Transverse colon (tissue), 4 donors: ENCODE measurements at regions not wholly inside any gene's neighbourhood (a gene's known extent, or its start where the extent isn't known, plus 50 kb on each side); places are given as distances from the start of the nearest gene placed in this dataset.
"Not testable (repeated sequence)": the region's sequence is repeated elsewhere in the genome, so short reads cannot be mapped to it uniquely, and the experiment has no call there.

ENCODE experiments used
- DNase-seq: peaks from one replicate; pipeline ENCODE4 v3.0.0-alpha.2; 2019
- H3K27ac ChIP-seq, 4 donors: fragments of 200-600 bp; sonication (generic); 2 replicates each; pipeline ENCODE4 v1.5.1; 2016 to 2018; ENCODE audit warnings: inconsistent platforms in 4 of 4
- H3K27me3 ChIP-seq: fragments of 200-600 bp; sonication (generic); 2 replicates; pipeline ENCODE4 v1.5.1; 2017; ENCODE audit warnings: inconsistent platforms
- H3K36me3 ChIP-seq, 4 donors: fragments of 200-600 bp; sonication (generic); 2 replicates each; pipeline ENCODE4 v1.5.1; 2017 to 2019; ENCODE audit warnings: inconsistent platforms in 4 of 4
- H3K4me1 ChIP-seq, 4 donors: fragments of 200-600 bp; sonication (generic); 2 replicates each; pipeline ENCODE4 v1.5.1; 2017 to 2020; ENCODE audit warnings: inconsistent platforms in 4 of 4
- H3K4me3 ChIP-seq, 4 donors: fragments of 200-600 bp; sonication (generic); 1 replicate in 1 of 4; 2 replicates in 3 of 4; pipeline versions ENCODE4 v1.5.1 to v1.6.1; 2017 to 2019; ENCODE audit warnings: inconsistent platforms in 4 of 4
- H3K9me3 ChIP-seq, 2 donors: fragments of 200-600 bp; sonication (generic); 2 replicates each; pipeline ENCODE4 v1.5.1; 2017 to 2019; ENCODE audit warnings: inconsistent platforms in 2 of 2
- EP300 ChIP-seq: sonication (generic); formaldehyde crosslinking; IDR thresholded peaks from one replicate; pipeline ENCODE4 v1.6.1; 2017; ENCODE audit warnings: antibody characterized with exemption, low read depth
- POLR2A ChIP-seq: fragments of 450-650 bp; IDR thresholded peaks from one replicate; pipeline ENCODE4 v1.6.1; 2016; ENCODE audit warnings: antibody characterized with exemption, mild to moderate bottlenecking, moderate library complexity
- POLR2AphosphoS5 ChIP-seq, 3 donors: sonication (generic); formaldehyde crosslinking; IDR thresholded peaks; one replicate each; pipeline ENCODE4 v1.6.1; 2016; ENCODE audit warnings: antibody characterized with exemption in 3 of 3
- WGBS, 2 donors: methylation state at CpG; one replicate each; pipeline ENCODE4 v1.1.5; 2018; ENCODE audit warnings: low coverage in 1 of 2; 5-methylcytosine and 5-hydroxymethylcytosine counted together
- in situ Hi-C, 4 donors: fragments of 200-750 bp; cut with MboI; loops; one replicate each; pipeline versions ENCODE4 v1.15.0 to v1.15.1; 2017; ENCODE audit warnings: low sequenced_read_pairs in 3 of 4, low pct_ligation_motif_present in 1 of 4, low pct_unique_long_range_greater_than_20kb in 1 of 4
- intact Hi-C: fragments of 100-400 bp; cut with DNase I; formaldehyde crosslinking; loops from one replicate; pipeline ENCODE4 v1.15.1; 2023; ENCODE audit warnings: low total_unique reads
- TF ChIP-seq, protein P1 (sequence below), 5 experiments: fragments of 200-600 bp in 3 of 5; fragments of 450-650 bp in 2 of 5; sonication (generic) in 3 of 5; IDR thresholded peaks; 1 replicate in 2 of 5; 2 replicates in 3 of 5; pipeline ENCODE4 v1.5.1; 2016 to 2017; ENCODE audit warnings: antibody characterized with exemption in 5 of 5, inconsistent platforms in 3 of 5, mild to moderate bottlenecking in 2 of 5, moderate library complexity in 1 of 5

DNA sequence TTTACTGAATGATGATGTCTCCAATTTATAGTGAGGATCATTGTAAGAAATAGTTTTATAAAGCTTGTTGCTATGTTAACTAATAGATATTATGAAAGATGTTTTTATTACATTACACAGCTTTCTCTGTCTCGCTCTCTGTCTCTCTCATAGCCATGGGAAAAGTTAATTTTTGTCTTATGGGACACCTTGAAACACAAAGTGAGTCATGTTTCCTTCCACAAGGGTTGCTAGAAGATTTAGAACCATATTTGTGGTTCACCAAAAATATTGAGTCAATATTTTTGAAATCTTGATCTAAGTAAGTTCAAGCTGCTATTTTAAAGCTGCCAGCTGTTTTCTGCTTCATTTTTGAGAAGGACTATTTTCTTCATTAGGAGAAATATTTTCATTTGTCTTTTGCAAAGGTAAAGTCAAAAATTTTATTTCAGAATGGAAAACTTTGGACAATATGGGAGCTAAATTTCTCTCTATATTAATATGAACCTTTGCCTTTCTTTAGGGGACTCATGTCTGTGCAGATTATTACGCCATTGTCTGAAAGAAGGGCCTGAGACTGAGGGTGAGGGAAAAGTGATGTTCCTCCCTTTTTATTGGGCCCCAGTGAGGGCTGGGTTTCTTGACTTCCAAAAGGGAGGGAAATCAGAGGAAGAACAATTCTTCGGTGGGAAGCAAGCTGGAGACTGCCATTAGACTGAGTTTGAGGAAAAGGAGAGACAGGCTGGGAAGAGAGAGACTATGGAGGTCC lies 87.9 kb upstream of the SLC24A2 start:
- TF ChIP-seq POLR2AphosphoS5 (IDR thresholded peaks at IDR 0.05) (no peak), EP300 (no peak), POLR2A (no peak)
- TF ChIP-seq, protein P1, sequence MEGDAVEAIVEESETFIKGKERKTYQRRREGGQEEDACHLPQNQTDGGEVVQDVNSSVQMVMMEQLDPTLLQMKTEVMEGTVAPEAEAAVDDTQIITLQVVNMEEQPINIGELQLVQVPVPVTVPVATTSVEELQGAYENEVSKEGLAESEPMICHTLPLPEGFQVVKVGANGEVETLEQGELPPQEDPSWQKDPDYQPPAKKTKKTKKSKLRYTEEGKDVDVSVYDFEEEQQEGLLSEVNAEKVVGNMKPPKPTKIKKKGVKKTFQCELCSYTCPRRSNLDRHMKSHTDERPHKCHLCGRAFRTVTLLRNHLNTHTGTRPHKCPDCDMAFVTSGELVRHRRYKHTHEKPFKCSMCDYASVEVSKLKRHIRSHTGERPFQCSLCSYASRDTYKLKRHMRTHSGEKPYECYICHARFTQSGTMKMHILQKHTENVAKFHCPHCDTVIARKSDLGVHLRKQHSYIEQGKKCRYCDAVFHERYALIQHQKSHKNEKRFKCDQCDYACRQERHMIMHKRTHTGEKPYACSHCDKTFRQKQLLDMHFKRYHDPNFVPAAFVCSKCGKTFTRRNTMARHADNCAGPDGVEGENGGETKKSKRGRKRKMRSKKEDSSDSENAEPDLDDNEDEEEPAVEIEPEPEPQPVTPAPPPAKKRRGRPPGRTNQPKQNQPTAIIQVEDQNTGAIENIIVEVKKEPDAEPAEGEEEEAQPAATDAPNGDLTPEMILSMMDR (IDR thresholded peaks at IDR 0.05), result no peak
- 40 to 71% methylated on average over 3 of the region's 3 CpGs for WGBS, 2 donors
- DNase-seq, result no peak
- Histone ChIP-seq H3K27me3 (no peaks in the 10 kb centered on the region), H3K4me3 (no peak overlapping the region), H3K9me3 (peaks cover 0 to 4% of the 10 kb centered on the region in 2 donors), H3K36me3 (no peaks in the 10 kb centered on the region), H3K4me1 (no peaks in the 10 kb centered on the region), H3K27ac (no peak overlapping the region)
- in situ Hi-C loops (no loop called here), intact Hi-C loops (no loop called here)

DNA sequence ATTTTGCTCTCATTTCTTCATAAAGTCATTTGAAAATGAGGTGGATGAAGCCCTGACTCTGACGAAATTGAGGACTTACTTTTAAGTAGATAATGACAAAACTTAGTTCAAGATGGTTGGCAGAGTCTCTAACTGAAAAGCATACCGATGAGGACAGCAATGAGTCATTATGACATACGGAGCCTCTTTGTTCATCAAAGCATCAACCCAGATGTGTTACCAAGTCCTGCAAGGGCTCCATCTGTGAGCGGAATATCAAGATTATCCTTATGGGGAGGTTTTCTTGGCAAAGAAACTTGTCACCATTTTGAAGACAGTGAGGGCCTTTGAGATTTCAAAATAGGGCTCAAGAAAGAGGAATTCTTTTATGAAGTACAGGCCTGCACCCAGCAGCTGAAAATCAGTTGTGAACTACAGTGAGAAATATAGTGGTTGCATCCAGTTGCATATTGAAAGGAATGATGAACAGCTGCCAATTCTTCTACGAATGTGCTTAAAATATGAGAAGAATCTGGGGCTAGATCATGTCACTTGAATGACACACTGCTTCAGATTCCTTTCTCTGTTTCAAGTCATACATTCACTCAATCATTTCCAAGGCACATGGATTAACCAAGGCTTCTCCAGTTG lies 86.6 kb upstream of the SLC24A2 start:
- 79 to 83% methylated on average over 5 of the region's 5 CpGs for WGBS, 2 donors

DNA sequence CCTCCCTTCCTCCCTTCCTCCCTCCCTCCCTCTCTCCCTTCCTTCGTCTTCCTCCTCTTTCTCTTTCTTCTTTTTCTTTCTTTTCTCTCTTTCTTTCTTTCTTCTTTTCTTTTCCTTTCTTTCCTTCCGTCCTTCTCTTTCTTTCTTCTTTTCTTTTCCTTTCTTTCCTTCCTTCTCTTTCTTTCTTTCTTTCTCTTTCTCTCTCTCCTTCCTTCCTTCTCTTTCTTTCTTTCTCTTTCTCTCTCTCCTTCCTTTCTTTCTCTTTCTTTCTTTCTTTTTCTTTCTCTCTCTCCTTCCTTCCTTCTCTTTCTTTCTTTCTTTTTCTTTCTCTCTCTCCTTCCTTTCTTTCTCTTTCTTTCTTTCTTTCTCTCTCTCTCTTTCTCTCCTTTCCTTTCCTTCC lies 84.4 kb upstream of the SLC24A2 start:
- H3K27me3 ChIP-seq, H3K36me3 ChIP-seq, H3K4me1 ChIP-seq, H3K4me3 ChIP-seq, H3K27ac ChIP-seq, DNase-seq, intact Hi-C loops, in situ Hi-C loops, H3K9me3 ChIP-seq: not testable (repeated sequence)
- WGBS, 2 donors, result 60 to 86% methylated on average over 1 to 2 of the region's 2 CpGs

More for the DNA sequence above, 86.6 kb upstream of the SLC24A2 start:
- in situ Hi-C loops (no loop called here), intact Hi-C loops (no loop called here)
- H3K27ac ChIP-seq, result no peak overlapping the region
- H3K4me1 ChIP-seq, result no peaks in the 10 kb centered on the region
- no peaks in the 10 kb centered on the region for H3K27me3 ChIP-seq
- TF ChIP-seq POLR2AphosphoS5 (IDR thresholded peaks at IDR 0.05) (no peak), EP300 (no peak), POLR2A (no peak)
- TF ChIP-seq, protein P1 (IDR thresholded peaks at IDR 0.05), result no peak
- H3K4me3 ChIP-seq, result no peak overlapping the region
- peaks cover 0 to 4% of the 10 kb centered on the region in 2 donors for H3K9me3 ChIP-seq
- no peaks in the 10 kb centered on the region for H3K36me3 ChIP-seq
- DNase-seq, result no peak

DNA sequence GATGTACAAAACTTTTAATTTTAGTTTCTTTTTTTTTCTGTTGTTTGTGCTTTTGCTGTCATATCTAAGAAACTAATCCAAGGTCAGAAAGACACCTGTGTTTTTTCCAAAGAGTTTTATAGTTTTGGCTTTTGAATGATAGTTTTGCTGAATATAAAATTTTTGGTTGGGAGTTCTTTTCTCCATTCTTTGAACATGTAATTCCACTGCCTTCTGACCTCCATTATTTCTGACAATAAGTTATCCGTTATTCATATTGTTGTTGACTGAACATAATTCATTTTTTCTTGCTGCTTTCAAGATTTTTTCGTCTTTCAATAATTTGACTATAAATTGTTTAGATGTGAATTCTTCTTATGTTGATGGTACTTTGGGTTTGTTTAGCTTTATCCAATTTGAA lies 82.2 kb upstream of the SLC24A2 start:
- no peak overlapping the region for H3K4me3 ChIP-seq
- no peaks in the 10 kb centered on the region for H3K4me1 ChIP-seq
- TF ChIP-seq EP300 (no peak), POLR2AphosphoS5 (IDR thresholded peaks at IDR 0.05) (no peak), POLR2A (no peak)
- TF ChIP-seq, protein P1 (IDR thresholded peaks at IDR 0.05), result no peak
- no peaks in the 10 kb centered on the region for H3K36me3 ChIP-seq
- 87 to 88% methylated on average over 2 of the region's 2 CpGs for WGBS, 2 donors
- intact Hi-C loops (no loop called here), in situ Hi-C loops (no loop called here)
- peaks cover 0 to 4% of the 10 kb centered on the region in 2 donors for H3K9me3 ChIP-seq
- H3K27ac ChIP-seq, result no peak overlapping the region
- no peak for DNase-seq
- no peaks in the 10 kb centered on the region for H3K27me3 ChIP-seq
